Neural progenitor cell (in vitro differentiated cells): ENCODE measurements at regions not wholly inside any gene's neighbourhood (a gene's known extent, or its start where the extent isn't known, plus 50 kb on each side); places are given as distances from the start of the nearest gene placed in this dataset.
"Not testable (repeated sequence)": the region's sequence is repeated elsewhere in the genome, so short reads cannot be mapped to it uniquely, and the experiment has no call there.

ENCODE experiments used
- DNase-seq: peaks from one replicate; pipeline ENCODE4 v3.0.0-alpha.2; 2016; ENCODE audit warnings: low spot score
- H2AFZ ChIP-seq: fragments of 200-600 bp; sonication (generic); replicated peaks from 2 replicates; pipeline ENCODE4 v1.6.1; 2016; ENCODE audit warnings: antibody characterized with exemption
- H3F3A ChIP-seq: fragments of 200-600 bp; sonication (generic); 2 replicates; pipeline ENCODE4 v1.6.1; 2016; ENCODE audit warnings: antibody characterized with exemption, low read depth
- H3K27ac ChIP-seq: fragments of 200-600 bp; sonication (generic); 2 replicates; pipeline ENCODE4 v1.5.1; 2016; ENCODE audit warnings: mild to moderate bottlenecking
- H3K27me3 ChIP-seq: fragments of 200-600 bp; sonication (generic); 2 replicates; pipeline ENCODE4 v1.6.1; 2016; ENCODE audit warnings: mild to moderate bottlenecking, moderate library complexity
- H3K36me3 ChIP-seq: fragments of 200-600 bp; sonication (generic); 2 replicates; pipeline ENCODE4 v1.5.1; 2016
- H3K4me1 ChIP-seq: fragments of 200-600 bp; sonication (generic); 2 replicates; pipeline ENCODE4 v1.6.1; 2016; ENCODE audit warnings: mixed run types
- H3K4me2 ChIP-seq: fragments of 200-600 bp; sonication (generic); 2 replicates; pipeline ENCODE4 v1.6.1; 2016
- H3K4me3 ChIP-seq: fragments of 200-600 bp; sonication (generic); 2 replicates; pipeline ENCODE4 v1.5.1; 2016
- H3K79me2 ChIP-seq: fragments of 200-600 bp; sonication (generic); 2 replicates; pipeline ENCODE4 v1.6.1; 2016; ENCODE audit warnings: low read depth
- H3K9ac ChIP-seq: fragments of 200-600 bp; sonication (generic); 2 replicates; pipeline ENCODE4 v1.6.1; 2016
- H3K9me3 ChIP-seq: fragments of 200-600 bp; sonication (generic); 2 replicates; pipeline ENCODE4 v1.5.1; 2016; ENCODE audit warnings: low read depth
- H4K20me1 ChIP-seq: fragments of 200-600 bp; sonication (generic); 2 replicates; pipeline ENCODE4 v1.6.1; 2016; ENCODE audit warnings: low read depth
- H3K27ac Mint-ChIP-seq: 3 replicates; pipeline ENCODE4 v1.8.0; 2021; ENCODE audit warnings: mixed read lengths
- H3K27me3 Mint-ChIP-seq: 2 replicates; pipeline ENCODE4 v1.8.0; 2022; ENCODE audit warnings: low read depth, mild to moderate bottlenecking, inconsistent platforms, moderate library complexity, mixed read lengths; ENCODE audit not compliant: insufficient read depth
- H3K36me3 Mint-ChIP-seq: 3 replicates; pipeline ENCODE4 v1.8.0; 2021; ENCODE audit warnings: mixed read lengths
- H3K4me1 Mint-ChIP-seq: 3 replicates; pipeline ENCODE4 v1.8.0; 2021; ENCODE audit warnings: mixed read lengths
- H3K4me3 Mint-ChIP-seq: 3 replicates; pipeline ENCODE4 v1.8.0; 2021; ENCODE audit warnings: mild to moderate bottlenecking, moderate library complexity, mixed read lengths
- H3K9me3 Mint-ChIP-seq: 3 replicates; pipeline ENCODE4 v1.8.0; 2020; ENCODE audit warnings: mixed read lengths
- CTCF ChIP-seq: fragments of 200-600 bp; sonication (generic); IDR thresholded peaks from 2 replicates; pipeline ENCODE4 v1.5.1; 2017; ENCODE audit warnings: antibody characterized with exemption, mild to moderate bottlenecking
- EZH2 ChIP-seq: fragments of 200-600 bp; sonication (generic); IDR thresholded peaks from 2 replicates; pipeline ENCODE4 v1.6.1; 2017; ENCODE audit warnings: antibody characterized with exemption, mild to moderate bottlenecking, moderate library complexity
- EZH2phosphoT487 ChIP-seq: fragments of 200-600 bp; sonication (generic); IDR thresholded peaks from 2 replicates; pipeline ENCODE4 v1.6.1; 2017; ENCODE audit warnings: antibody characterized with exemption

GRCh38 chr4:133550436-133550835, 401.3 kb downstream of the PCDH10 start:
- Mint-ChIP-seq H3K4me3 (no peak overlapping the region), H3K27ac (no peak overlapping the region), H3K9me3 (no peaks in the 10 kb centered on the region), H3K27me3 (no peaks in the 10 kb centered on the region), H3K4me1 (no peaks in the 10 kb centered on the region), H3K36me3 (no peaks in the 10 kb centered on the region)
- no peaks in the 10 kb centered on the region for H3K27me3 ChIP-seq
- TF ChIP-seq CTCF (no peak), EZH2 (no peak), EZH2phosphoT487 (no peak)
- DNase-seq = no peak
- H3K9me3 ChIP-seq = no peaks in the 10 kb centered on the region
- no peak overlapping the region for H3K27ac ChIP-seq
- H3K9ac ChIP-seq = no peak overlapping the region
- no peaks in the 10 kb centered on the region for H3K36me3 ChIP-seq
- no peaks in the 10 kb centered on the region for H3K79me2 ChIP-seq
- no peaks in the 10 kb centered on the region for H3F3A ChIP-seq
- H3K4me2 ChIP-seq = no peak overlapping the region
- H4K20me1 ChIP-seq = no peaks in the 10 kb centered on the region
- no peaks in the 10 kb centered on the region for H3K4me1 ChIP-seq
- H3K4me3 ChIP-seq = no peak overlapping the region
- H2AFZ ChIP-seq = no peak overlapping the region

- Histone ChIP-seq H3K4me1 (no peaks in the 10 kb centered on the region), H3K27ac (no peak overlapping the region), H4K20me1 (no peaks in the 10 kb centered on the region), H3K27me3 (no peaks in the 10 kb centered on the region), H3K9ac (no peak overlapping the region), H3K4me3 (no peak overlapping the region), H3F3A (no peaks in the 10 kb centered on the region), H3K36me3 (no peaks in the 10 kb centered on the region), H3K79me2 (no peaks in the 10 kb centered on the region), H3K4me2 (no peak overlapping the region), H2AFZ (no peak overlapping the region), H3K9me3 (no peaks in the 10 kb centered on the region)
- Mint-ChIP-seq H3K9me3 (no peaks in the 10 kb centered on the region), H3K4me1 (no peaks in the 10 kb centered on the region), H3K36me3 (no peaks in the 10 kb centered on the region), H3K27ac (no peak overlapping the region), H3K27me3 (no peaks in the 10 kb centered on the region), H3K4me3 (no peak overlapping the region)
- DNase-seq = no peak
- TF ChIP-seq EZH2phosphoT487 = no peak
- no peak for TF ChIP-seq CTCF
- no peak for TF ChIP-seq EZH2
These were observed 395.0 kb downstream of the PCDH10 start for GRCh38 chr4:133544097-133544496.

- H3K9ac ChIP-seq = no peak overlapping the region
- H3K79me2 ChIP-seq = no peaks in the 10 kb centered on the region
- no peaks in the 10 kb centered on the region for H3K27me3 Mint-ChIP-seq
- no peaks in the 10 kb centered on the region for H3K4me1 Mint-ChIP-seq
- H3K4me1 ChIP-seq = no peaks in the 10 kb centered on the region
- no peaks in the 10 kb centered on the region for H3K36me3 Mint-ChIP-seq
- no peak overlapping the region for H3K4me3 ChIP-seq
- H3K9me3 ChIP-seq = no peaks in the 10 kb centered on the region
- H3K4me2 ChIP-seq = no peak overlapping the region
- H3K9me3 Mint-ChIP-seq = peaks cover 3% of the 10 kb centered on the region
- H3K4me3 Mint-ChIP-seq = no peak overlapping the region
- no peaks in the 10 kb centered on the region for H3K36me3 ChIP-seq
- no peak overlapping the region for H3K27ac Mint-ChIP-seq
- no peak for TF ChIP-seq CTCF
- TF ChIP-seq EZH2phosphoT487 = no peak
- TF ChIP-seq EZH2 = no peak
- H4K20me1 ChIP-seq = no peaks in the 10 kb centered on the region
- no peaks in the 10 kb centered on the region for H3F3A ChIP-seq
- no peaks in the 10 kb centered on the region for H3K27me3 ChIP-seq
- no peak overlapping the region for H3K27ac ChIP-seq
- DNase-seq = no peak
- no peak overlapping the region for H2AFZ ChIP-seq
These were observed 388.7 kb downstream of the PCDH10 start for GRCh38 chr4:133537780-133538281.

GRCh38 chr4:133534224-133534623, 385.1 kb downstream of the PCDH10 start:
- not testable (repeated sequence) for H3K9ac ChIP-seq, H3K4me1 Mint-ChIP-seq, H4K20me1 ChIP-seq, H3K79me2 ChIP-seq, H3K36me3 Mint-ChIP-seq, H2AFZ ChIP-seq, H3K27me3 Mint-ChIP-seq, H3F3A ChIP-seq, H3K36me3 ChIP-seq, DNase-seq, H3K9me3 ChIP-seq, H3K27me3 ChIP-seq, H3K27ac ChIP-seq, H3K4me1 ChIP-seq, H3K9me3 Mint-ChIP-seq, H3K27ac Mint-ChIP-seq, H3K4me3 Mint-ChIP-seq, H3K4me2 ChIP-seq, H3K4me3 ChIP-seq
